ENCODE measurements at regions not wholly inside any gene's neighbourhood (a gene's known extent, or its start where the extent isn't known, plus 50 kb on each side); places are given as distances from the start of the nearest gene placed in this dataset.

- H3K27ac ChIP-seq (replicated peaks in 1 of 4) = no peak overlapping the region
- no peak for DNase-seq (ENCODE audit: extremely low spot score)
- no peaks in the 10 kb centered on the region for H3K9me3 ChIP-seq
- no peak overlapping the region for H3K4me3 ChIP-seq
- no peaks in the 10 kb centered on the region for H3K36me3 ChIP-seq
- H3K4me1 ChIP-seq = no peaks in the 10 kb centered on the region
- TF ChIP-seq POLR2A (IDR thresholded peaks at IDR 0.05; ENCODE audit: low read depth) (no peak), EP300 (IDR thresholded peaks at IDR 0.05) (no peak), POLR2AphosphoS5 (IDR thresholded peaks at IDR 0.05) (no peak)
- TF ChIP-seq, protein P1, sequence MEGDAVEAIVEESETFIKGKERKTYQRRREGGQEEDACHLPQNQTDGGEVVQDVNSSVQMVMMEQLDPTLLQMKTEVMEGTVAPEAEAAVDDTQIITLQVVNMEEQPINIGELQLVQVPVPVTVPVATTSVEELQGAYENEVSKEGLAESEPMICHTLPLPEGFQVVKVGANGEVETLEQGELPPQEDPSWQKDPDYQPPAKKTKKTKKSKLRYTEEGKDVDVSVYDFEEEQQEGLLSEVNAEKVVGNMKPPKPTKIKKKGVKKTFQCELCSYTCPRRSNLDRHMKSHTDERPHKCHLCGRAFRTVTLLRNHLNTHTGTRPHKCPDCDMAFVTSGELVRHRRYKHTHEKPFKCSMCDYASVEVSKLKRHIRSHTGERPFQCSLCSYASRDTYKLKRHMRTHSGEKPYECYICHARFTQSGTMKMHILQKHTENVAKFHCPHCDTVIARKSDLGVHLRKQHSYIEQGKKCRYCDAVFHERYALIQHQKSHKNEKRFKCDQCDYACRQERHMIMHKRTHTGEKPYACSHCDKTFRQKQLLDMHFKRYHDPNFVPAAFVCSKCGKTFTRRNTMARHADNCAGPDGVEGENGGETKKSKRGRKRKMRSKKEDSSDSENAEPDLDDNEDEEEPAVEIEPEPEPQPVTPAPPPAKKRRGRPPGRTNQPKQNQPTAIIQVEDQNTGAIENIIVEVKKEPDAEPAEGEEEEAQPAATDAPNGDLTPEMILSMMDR (IDR thresholded peaks at IDR 0.05) = no peak
- no peaks in the 10 kb centered on the region for H3K27me3 ChIP-seq
- intact Hi-C loops (cut with DNase I) = no loop called here
- 90% methylated on average over 1 of the region's 1 CpG for WGBS
Observed at GRCh38 chr6:27119329-27119728, 128.2 kb upstream of the PRSS16 start.

- H3K4me3 ChIP-seq = no peak overlapping the region
- intact Hi-C loops (cut with DNase I) = loop anchor here (10.0 kb wide), 1 partner anchor 835 kb away; a partner anchor contains a TSS
- WGBS = 89% methylated on average over 2 of the region's 2 CpGs
Observed at GRCh38 chr6:27119761-27120160, 127.7 kb upstream of the PRSS16 start.

DNA sequence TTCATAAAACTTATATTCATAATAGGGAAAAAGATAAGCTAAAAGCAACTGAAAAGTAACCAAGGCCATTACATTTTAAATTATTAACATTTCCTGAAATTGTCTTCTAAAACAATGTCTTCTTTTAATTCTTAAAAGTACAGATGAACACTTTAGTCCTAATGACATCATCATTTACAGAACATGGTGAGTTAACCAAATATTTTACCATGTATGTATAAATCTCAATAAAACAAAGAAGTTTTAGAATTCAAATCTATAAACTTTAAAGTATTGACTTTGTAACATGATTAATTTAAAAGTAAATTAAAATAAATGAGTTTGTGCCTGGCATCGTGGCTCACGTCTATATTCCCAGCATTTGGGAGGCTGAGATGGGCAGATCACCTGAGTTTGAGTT is 125.9 kb upstream of the PRSS16 start:
- intact Hi-C loops (cut with DNase I) = loop anchor here (10.0 kb wide), 1 partner anchor 837 kb away; a partner anchor contains a TSS
- H3K27me3 ChIP-seq = no peaks in the 10 kb centered on the region
- DNase-seq (ENCODE audit: extremely low spot score) = no peak
- TF ChIP-seq EP300 (IDR thresholded peaks at IDR 0.05) (no peak), POLR2A (IDR thresholded peaks at IDR 0.05; ENCODE audit: low read depth) (no peak), POLR2AphosphoS5 (IDR thresholded peaks at IDR 0.05) (no peak)
- TF ChIP-seq, protein P1 (IDR thresholded peaks at IDR 0.05) = no peak
- H3K4me1 ChIP-seq = peaks cover 0 to 3% (median under 1%) of the 10 kb centered on the region in 4 donors
- H3K4me3 ChIP-seq = no peak overlapping the region
- no peaks in the 10 kb centered on the region for H3K36me3 ChIP-seq
- no peaks in the 10 kb centered on the region for H3K9me3 ChIP-seq
- 93% methylated on average over 2 of the region's 2 CpGs for WGBS
- H3K27ac ChIP-seq (replicated peaks in 1 of 4) = no peak overlapping the region

More at GRCh38 chr6:27119761-27120160, 127.7 kb upstream of the PRSS16 start:
- TF ChIP-seq, protein P1 (IDR thresholded peaks at IDR 0.05) = no peak
- Histone ChIP-seq H3K27me3 (no peaks in the 10 kb centered on the region), H3K36me3 (no peaks in the 10 kb centered on the region), H3K9me3 (no peaks in the 10 kb centered on the region), H3K4me1 (no peaks in the 10 kb centered on the region), H3K27ac (replicated peaks in 1 of 4) (no peak overlapping the region)
- DNase-seq (ENCODE audit: extremely low spot score) = no peak

GRCh38 chr6:27124252-27124657 is 123.2 kb upstream of the PRSS16 start:
- no peak for DNase-seq (ENCODE audit: extremely low spot score)
- Histone ChIP-seq H3K27ac (replicated peaks in 1 of 4) (no peak overlapping the region), H3K36me3 (no peaks in the 10 kb centered on the region), H3K4me3 (no peak overlapping the region), H3K27me3 (no peaks in the 10 kb centered on the region), H3K4me1 (peaks cover 0 to 8% (median 5%) of the 10 kb centered on the region in 4 donors), H3K9me3 (no peaks in the 10 kb centered on the region)
- intact Hi-C loops (cut with DNase I) = loop anchor here (10.0 kb wide), 1 partner anchor 839 kb away; a partner anchor contains a TSS
- TF ChIP-seq POLR2A (IDR thresholded peaks at IDR 0.05; ENCODE audit: low read depth) (no peak), EP300 (IDR thresholded peaks at IDR 0.05) (no peak), POLR2AphosphoS5 (IDR thresholded peaks at IDR 0.05) (no peak)
- TF ChIP-seq, protein P1 (IDR thresholded peaks at IDR 0.05) = no peak
- 92% methylated on average over 4 of the region's 4 CpGs for WGBS
